HG03135 (cell line): ENCODE measurements at regions not wholly inside any gene's neighbourhood (a gene's known extent, or its start where the extent isn't known, plus 50 kb on each side); places are given as distances from the start of the nearest gene placed in this dataset.

Source experiments
- ATAC-seq: cut with Tn5 transposase; IDR thresholded peaks from one replicate; pipeline ENCODE4 v1.9.1; 2021; ENCODE audit warnings: mild to moderate bottlenecking, moderate library complexity; ENCODE audit not compliant: unreplicated experiment

DNA sequence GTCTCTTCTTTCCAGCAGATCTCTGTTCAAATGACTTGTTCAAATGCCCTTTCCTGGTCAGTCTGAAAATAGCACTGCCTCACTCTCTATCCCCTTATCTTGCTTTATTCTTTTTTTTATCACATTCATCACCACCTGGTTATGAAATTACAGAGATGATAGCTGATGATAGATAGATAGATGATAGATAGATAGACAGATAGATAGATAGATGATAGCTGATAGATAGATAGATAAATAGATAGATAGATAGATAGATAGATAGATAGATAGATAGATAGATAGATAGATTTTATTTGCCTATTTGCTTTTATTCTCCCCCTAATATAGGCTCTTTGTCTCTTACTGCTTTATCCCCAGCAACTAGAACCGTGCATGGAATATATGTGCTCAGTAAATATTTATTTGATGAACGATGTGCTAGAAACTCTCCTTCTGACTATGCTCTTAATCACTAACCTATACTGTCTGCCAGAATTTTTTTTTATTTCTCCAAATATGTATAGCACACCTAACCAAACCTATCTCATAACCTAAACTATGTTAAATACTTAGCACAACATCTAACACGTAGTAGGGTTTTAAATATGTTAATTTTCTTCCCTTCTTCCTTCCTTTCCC, 372.8 kb upstream of the DUSP10 start:
- no peak for ATAC-seq

- ATAC-seq = no peak
These were observed 367.9 kb upstream of the DUSP10 start for GRCh38 chr1:222109836-222110235.

DNA sequence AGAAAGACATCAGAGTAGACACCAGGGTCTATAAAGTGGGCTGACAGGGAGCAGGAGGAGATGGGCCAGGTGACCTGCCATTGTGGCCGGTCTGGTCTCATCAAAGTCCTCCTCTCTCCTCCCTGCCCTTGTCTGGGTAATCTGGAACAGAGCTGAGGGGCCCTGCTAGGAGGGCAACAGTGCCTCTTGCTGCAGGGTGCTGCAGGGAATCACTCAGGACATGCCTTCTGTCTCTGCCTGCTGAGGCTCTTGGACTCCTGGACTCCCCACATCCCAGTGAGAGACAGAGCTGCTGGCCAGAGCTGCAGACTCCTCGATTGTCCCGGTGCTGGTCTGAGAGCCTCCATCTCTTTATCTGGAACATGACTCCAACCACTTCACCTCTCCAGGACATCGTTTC, 366.1 kb upstream of the DUSP10 start:
- ATAC-seq = no peak

- ATAC-seq = no peak
These were observed 365.4 kb upstream of the DUSP10 start for GRCh38 chr1:222107267-222107666.

DNA sequence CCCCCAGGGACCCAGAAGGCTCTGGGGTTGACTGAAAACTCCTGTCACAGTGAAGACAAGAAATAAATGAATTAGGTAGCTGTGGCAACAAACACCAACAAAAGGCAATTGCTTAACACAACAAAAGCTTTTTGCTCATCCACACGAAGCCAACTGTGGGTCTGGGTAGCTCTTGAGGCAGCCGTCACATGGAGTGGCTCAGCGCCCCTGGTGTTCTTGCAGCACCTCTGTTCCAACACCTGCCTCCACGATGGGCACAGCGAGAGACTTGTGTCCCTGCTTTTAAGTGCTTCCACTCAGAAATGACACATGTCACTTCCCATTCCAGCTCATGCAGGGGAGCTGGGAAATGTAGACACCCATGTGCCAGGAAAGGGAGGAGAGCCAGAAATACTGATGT, 364.5 kb upstream of the DUSP10 start:
- ATAC-seq = no peak

DNA sequence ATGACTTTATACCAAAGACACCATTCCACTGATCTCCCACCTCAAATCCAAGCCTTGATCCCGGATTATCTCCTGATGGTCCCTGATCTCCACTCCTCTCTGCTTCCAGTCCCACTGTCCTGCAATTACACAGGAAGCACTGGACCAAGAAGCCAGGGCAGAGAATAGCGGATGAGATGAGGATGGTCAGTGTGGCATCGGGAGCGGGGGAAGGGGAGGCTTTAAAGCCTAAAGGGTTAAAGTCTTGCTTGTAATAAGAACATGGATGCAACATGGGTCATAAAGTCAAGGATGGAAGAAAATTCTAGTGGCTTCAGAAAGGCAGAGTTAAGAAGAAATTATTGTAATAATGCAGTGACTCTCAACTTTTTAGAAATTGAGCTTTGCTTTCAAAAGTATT, 364.0 kb upstream of the DUSP10 start:
- no peak for ATAC-seq

- ATAC-seq = no peak
These were observed 363.5 kb upstream of the DUSP10 start for GRCh38 chr1:222105393-222105737.

- ATAC-seq = no peak
These were observed 363.0 kb upstream of the DUSP10 start for GRCh38 chr1:222104694-222105392.

DNA sequence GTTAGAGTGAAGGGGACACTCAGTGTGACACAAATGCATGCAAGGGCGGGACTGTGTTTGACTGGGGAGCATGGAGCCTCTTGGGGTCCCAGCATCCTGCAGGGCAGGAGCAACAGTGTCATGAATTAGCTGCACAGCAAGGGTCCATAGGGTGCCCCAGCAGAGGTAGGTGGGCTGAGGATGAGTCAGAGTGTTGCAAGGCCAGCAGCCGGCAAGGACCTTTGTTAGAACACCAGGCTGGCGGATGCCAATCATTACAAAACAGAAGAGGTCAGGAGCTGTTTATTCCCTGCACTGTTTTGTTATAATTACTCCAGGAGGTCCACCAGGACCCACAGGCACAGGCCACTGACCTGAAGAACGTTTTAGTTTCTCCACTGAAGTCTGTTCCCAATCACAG, 362.2 kb upstream of the DUSP10 start:
- no peak for ATAC-seq

GRCh38 chr1:222099746-222100145, 357.9 kb upstream of the DUSP10 start:
- ATAC-seq = no peak

- no peak for ATAC-seq
These were observed 356.5 kb upstream of the DUSP10 start for GRCh38 chr1:222098404-222098803.

GRCh38 chr1:222097588-222097987, 355.7 kb upstream of the DUSP10 start:
- no peak for ATAC-seq

- ATAC-seq = no peak
These were observed 355.0 kb upstream of the DUSP10 start for GRCh38 chr1:222096883-222097282.

- ATAC-seq = no peak
These were observed 354.5 kb upstream of the DUSP10 start for GRCh38 chr1:222096476-222096772.

- no peak for ATAC-seq
These were observed 354.0 kb upstream of the DUSP10 start for GRCh38 chr1:222095606-222096475.

- ATAC-seq = no peak
These were observed 351.6 kb upstream of the DUSP10 start for GRCh38 chr1:222093518-222093917.

GRCh38 chr1:222090103-222090502, 348.2 kb upstream of the DUSP10 start:
- ATAC-seq = no peak

- no peak for ATAC-seq
These were observed 345.5 kb upstream of the DUSP10 start for GRCh38 chr1:222087221-222087920.

- no peak for ATAC-seq
These were observed 343.1 kb upstream of the DUSP10 start for GRCh38 chr1:222084996-222085395.

DNA sequence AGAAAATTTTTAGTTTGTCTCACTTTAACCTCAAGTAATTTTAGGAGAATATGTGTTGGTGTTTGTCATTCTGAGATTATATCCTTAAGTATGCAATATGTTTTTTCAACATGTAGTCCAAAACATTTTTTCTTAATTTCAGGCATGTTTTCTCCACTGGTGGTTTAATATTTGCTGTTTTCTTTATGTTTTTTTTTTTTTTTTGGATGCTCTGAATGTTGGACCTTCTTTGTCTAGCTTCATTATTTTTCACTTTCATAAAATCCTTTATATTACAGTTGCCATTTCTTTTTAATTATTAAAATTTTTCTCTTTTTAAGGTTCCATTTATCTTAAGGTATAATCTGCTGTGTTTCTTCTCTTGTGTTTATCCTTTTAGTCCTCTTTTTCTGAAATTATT, 342.2 kb upstream of the DUSP10 start:
- no peak for ATAC-seq

- no peak for ATAC-seq
These were observed 340.0 kb upstream of the DUSP10 start for GRCh38 chr1:222081859-222082258.

DNA sequence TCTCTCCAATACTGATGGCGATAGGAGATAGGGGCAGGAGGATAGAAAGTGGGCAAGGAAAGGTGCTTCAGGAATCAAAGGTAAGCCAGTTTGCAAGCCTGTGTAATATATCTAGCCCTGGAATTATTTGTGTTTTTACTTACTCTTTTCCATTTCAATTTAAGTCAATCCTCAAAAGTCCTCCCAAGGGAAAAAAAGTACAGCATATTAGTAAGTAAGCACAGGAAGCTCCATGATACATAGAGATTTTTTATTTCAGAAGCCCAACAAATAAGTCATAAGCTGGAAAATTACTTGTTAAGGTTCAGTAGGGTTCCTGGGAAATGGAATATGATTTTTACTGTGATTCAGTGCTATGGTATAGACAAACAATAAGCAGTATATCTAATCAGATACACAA, 337.7 kb upstream of the DUSP10 start:
- ATAC-seq = no peak
